SKM-1 (cell line): ENCODE measurements at regions not wholly inside any gene's neighbourhood (a gene's known extent, or its start where the extent isn't known, plus 50 kb on each side); places are given as distances from the start of the nearest gene placed in this dataset.
"Not testable (repeated sequence)": the region's sequence is repeated elsewhere in the genome, so short reads cannot be mapped to it uniquely, and the experiment has no call there.

Experiments
- DNase-seq: peaks from one replicate; lab custom pipeline; 2025; ENCODE audit not compliant: unreplicated experiment; lab: John Stamatoyannopoulos, UW

DNA sequence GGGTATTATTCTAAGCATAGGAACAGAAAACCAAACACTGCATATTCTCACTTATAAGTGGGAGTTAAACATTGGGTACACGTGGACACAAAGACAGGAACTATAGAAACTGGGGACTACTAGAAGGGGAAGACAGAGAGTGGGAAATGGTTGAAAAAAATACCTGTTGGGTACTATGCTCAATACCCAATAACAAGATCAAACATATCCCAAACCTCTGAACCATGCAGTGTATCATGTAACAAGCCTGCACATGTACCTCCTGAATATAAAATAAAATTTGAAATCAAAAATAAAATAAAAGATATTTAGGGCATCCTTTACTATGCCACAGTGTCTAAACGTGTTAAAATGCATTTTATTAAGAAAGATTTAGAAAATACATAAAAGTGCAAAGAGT is 221.0 kb upstream of the TFPI start:
- no peak for DNase-seq

DNA sequence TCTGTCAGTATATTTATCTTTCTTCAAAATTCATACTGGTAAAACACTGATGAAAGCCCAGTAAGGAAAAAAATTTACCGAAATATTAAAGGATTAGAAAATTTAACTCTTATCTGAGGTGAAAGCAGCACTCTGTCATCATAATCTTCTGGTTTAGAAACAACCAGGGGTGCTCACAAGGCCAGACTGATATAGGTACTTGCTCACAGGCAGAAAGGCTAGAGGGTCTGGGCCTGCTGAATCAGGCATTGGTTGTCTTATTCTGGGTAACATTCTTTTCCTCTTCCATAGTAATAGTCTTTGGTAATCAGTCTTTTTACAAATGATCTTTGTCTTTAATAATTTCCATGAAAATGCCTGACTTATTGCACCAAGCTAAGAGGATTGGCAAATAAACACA is 221.4 kb upstream of the TFPI start:
- no peak for DNase-seq

DNA sequence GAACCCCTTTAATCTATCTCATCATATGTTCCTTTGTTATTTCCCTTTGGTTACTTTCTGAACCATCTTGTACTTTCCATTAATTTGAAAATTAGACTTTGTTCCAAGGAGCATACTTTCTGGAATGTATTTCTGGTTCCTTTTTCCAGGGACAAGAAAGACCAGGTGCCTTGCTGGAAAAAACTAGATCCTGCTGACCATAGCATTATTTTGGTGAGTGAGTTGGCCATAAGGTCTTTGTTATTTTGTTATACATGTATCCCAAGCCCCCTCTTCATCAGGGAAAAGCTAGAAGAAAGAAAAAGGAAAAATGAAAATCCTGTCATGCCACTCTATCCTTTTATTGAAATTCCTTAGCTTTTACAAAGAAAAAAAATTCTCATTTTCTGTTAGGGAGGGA is 228.1 kb upstream of the TFPI start:
- DNase-seq: no peak

- no peak for DNase-seq
Observed at GRCh38 chr2:187783446-187783845, 229.2 kb upstream of the TFPI start.

- not testable (repeated sequence) for DNase-seq
Observed at GRCh38 chr2:187784138-187784537, 229.9 kb upstream of the TFPI start.

DNA sequence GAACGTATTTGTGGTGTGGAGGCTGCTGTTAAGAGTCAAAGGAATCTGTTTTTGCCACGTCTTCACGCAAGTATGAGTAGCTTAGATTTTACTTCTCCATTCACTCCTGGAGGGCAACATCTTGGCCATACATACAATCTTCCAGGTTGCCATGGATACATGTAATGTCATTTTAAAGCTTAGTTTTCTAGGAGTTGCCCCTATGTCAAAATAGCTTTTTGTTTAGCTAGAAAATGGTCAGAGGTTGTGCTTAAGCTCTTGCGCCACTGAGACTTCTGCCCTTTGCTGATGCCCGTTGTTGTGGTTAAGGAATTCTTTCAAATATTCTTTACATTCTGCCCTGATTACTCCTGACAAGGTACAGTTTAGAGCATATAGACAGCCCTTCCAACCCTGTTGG is 245.4 kb upstream of the TFPI start:
- no peak for DNase-seq

GRCh38 chr2:187803816-187804215 is 249.6 kb upstream of the TFPI start:
- DNase-seq: no peak

DNA sequence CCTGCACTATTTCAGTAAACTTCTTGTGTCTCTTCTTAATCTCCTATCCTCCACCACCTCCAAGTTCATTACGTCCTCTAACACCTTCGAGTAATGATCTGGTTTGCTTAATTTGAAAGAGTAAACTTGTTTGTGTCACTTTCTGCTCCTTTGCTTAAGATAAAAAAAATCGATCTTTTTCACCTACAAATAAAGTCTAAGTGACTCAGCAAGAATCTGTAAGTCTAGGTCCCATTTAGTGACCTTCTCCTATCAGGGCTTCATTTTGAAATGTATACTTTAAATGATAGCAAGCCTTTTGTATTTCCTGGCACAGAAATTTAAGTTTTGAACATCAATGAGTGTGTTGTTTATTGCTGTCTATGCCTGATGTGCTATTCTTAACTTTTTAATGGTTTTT is 260.9 kb upstream of the TFPI start:
- DNase-seq: no peak

DNA sequence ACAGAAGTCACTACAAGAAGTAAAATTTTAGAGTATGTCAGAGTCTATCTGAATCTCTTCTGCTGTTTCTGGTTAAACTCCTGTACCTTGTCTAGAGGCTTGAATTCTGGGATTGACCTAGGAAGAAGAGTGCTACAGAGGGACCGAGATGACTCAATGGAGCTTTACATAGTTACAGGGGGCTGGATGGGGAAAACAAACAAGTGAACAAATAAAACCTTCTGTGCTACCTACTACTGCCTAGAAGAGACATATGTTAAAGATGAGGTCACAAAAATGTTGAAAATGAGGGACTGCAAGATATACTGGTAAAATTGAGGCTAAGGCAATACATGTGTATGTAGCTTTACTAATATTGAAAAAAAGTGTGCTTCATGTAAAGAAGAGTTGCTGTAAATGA is 265.4 kb upstream of the TFPI start:
- DNase-seq: no peak

DNA sequence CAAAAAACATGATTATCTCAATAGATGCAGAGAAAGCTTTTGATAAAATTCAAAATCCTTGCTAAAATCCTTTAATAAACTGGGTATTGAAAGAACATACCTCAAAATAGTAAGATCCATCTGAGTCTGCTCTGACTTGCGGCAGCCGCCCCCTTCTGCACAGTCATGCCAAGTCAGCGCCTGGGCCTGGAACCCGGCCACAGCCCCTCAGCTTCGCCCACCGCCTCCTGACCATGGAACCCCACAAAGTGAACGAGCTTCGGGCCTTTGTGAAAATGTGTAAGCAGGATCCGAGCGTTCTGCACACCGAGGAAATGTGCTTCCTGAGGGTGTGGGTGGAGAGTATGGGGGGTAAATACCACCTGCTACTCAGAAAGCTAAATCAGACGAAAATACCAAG is 270.9 kb upstream of the TFPI start:
- DNase-seq: no peak

GRCh38 chr2:187826023-187826422 is 271.8 kb upstream of the TFPI start:
- no peak for DNase-seq

DNA sequence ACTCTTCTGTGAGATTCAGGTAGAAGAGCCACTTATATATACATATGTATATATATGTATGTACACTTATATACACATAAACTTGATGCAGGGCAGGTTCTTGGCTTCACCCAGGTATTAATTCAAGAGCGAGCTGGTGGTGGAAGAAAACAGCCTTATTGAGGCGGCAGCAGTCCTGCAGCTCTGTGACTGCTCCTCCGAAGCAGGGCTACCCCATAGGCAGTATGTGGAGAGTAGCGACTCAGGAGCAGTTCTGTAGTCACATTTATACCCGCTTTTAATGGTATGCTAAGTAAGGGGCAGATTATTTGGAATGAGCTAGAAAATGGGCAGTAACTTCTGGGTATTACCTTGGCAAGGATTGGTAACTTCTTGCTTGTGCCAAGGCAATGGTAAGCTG is 280.6 kb upstream of the TFPI start:
- no peak for DNase-seq

DNA sequence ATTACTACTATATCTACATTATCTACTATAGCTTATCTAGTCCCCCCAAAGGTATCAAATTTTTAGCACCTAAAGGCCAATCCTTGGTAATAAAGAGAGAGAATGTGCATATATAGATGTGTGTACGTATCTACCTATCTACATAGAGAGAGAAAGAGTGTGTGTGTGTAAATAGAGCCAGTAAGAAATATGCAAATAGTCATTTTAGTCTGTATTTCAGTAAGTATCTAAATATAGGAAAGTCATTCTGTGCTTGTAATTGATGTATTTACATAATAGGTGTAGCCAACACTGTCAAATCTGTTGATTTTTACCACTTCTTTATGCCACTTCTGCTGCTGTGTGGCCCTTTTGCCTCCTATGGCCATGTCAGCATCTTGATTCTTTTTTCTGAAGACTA is 284.5 kb upstream of the TFPI start:
- DNase-seq: no peak

GRCh38 chr2:187842315-187842714 is 288.1 kb upstream of the TFPI start:
- DNase-seq: no peak

- DNase-seq: peak; percentile 28
Observed at GRCh38 chr2:187842978-187843847, 289.0 kb upstream of the TFPI start.

DNA sequence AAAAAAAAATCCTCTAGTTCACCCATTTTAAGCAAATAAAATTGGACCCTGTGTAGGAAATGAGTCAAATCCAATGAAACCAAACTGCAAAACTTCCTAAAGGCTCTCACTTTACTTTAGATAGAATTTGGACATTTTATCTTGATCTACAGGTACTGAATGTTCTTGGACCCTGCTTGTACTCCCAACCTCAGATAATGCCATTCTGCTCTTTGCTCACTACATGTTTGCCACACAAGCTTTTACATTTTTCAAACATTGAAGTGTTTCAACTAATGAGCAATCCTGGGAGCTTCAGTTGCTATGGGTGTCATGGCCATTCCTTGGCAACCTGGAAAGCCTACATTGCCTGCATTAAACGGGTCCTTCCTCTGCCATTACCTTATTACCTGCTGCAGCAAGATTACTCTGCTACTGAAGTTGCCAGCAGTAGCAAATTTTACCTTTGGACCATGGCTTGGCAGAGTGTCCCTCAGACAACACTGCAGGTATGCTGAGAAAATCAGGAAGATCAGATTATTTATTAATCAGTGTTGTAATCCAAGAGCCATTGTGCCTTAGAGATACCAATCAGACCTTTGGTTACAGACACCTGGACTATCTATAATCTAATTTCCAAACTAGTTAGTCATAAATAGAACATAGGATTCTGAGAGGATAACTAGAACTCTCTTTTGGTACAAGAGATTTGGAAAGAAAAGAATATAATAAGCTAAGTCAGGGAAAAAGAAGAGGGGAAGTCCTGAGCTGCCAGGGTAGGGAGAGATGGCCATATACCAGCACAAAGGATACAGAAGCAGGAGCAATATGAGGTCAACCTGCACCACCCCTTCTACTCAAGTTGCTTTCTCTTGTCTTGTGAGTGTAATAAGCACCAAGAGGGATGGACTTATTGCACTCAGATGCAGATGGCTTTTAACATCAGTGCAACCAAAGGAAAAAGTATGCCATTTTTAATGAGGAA is 293.3 kb upstream of the TFPI start:
- no peak for DNase-seq

DNA sequence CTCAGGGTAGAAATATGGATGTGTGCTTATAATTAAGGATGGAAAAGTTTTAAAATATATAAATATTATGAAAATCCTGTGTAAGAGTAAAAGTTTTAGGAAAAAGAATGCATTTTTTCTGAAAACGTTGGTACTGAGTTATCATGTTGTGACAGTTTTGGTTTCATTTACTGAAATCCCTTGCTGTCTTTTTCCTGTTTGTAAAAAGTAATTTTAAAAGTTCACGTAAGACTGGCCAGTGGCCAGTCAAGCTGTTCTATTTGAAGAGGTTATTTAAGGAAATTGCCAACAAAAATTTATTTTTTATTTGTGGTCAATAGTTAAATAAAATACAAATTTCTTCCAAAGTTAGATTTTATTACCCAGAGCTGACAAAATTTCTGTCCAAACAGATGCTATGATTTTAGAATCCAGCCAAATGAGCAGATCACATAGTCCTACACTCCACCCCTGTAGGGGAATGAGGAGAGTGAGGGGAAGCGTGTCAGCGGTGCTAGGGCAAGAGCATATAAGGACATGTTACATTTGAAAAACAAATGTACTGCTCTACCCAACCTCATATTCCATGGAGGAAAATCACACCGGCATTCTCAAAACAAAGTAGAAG is 297.8 kb upstream of the TFPI start:
- no peak for DNase-seq

DNA sequence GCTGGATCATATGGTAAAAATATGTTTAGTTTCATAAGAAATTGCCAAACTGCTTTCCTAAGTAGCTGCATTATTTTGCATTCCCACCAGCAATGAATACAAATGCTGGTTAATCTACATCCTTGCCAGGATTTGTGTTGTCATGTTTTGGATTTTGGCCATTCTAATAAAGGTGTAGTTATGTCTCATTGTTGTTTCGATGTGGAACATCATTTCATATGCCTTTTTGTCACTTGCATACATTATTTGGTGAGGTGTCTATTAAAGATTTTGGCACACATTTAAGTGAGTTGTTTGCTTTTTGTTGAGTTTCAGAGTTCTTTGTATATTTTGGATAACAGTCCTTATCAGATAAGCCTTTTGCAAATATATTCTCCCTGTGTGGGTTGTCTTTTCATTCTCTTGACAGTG is 299.2 kb upstream of the TFPI start:
- no peak for DNase-seq

DNA sequence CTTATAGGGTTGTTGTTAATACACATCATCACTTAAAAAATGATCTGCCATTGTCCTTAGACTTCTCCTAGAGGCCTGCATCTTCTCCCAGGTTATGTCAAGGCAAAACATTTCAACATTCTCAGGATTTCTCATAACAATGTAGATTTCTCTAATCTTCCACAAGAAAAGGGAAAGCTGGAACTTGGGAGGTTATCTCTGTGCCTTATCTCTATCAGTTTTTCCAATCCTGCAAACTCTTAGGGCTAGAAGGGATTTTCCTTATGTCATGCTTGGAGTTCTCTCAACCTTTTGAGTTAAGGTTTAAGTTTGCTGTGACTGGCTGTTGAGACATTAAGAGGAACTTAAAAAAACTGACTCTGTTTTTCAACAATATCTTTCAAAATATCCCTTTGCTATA is 300.6 kb upstream of the TFPI start:
- no peak for DNase-seq

DNA sequence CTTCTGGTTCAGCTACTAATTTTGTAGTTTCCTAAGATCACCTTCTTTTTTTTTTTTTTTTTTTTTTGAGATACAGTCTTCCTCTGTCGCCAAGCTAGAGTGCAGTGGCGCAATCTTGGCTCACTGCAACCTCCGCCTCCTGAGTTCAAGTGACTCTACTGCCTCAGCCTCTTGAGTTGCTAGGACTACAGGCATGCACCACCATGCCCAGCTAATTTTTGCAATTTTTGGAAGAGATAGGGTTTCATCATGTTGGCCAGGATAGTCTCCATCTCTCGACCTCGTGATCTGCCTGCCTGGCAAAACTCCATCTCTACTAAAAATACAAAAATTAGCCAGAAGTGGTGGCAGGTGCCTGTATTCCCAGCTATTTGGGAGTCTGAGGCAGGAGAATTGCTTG is 301.5 kb upstream of the TFPI start:
- no peak for DNase-seq

DNA sequence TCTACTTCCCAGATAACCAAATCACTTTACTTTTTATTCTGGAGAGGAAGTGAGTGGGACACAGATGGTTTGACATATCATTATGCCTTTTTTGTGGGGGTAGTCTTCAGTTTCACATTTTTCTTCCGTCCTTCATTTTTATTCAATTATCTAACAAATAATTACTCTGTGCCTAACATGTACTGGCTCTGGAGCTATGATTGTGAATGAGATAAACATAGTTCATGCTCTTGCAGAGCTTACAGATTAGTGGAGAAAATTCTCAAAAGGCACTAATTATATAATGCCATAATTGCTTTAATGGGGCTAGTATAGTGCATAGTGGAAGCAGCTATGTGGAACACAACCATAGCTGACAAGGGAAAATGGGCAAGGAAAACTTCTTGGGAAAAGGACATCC is 303.6 kb upstream of the TFPI start:
- no peak for DNase-seq

DNA sequence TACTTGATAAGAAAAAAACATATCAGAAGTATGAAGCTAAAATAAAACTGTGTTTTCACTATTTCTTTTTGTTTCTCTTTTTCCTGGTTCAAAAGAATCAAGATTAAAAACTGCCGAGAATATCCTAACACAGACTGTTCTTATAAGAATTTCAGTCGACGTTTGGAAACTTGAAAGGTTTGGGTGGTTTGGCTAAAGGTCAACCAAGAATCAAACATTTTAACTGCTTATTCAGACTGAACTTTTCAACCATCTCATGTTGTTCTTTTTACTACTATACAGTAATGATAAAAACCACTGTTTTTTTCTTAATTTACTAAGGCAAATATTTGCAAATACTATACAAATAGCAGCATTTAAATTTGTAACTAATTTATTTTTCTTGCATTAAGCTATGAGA is 308.5 kb upstream of the TFPI start:
- DNase-seq: no peak
